ENCODE measurements at regions not wholly inside any gene's neighbourhood (a gene's known extent, or its start where the extent isn't known, plus 50 kb on each side); places are given as distances from the start of the nearest gene placed in this dataset.

GRCh38 chr3:76651784-76652183 lies 388.1 kb upstream of the ROBO2 start:
- 0 out of 2 replicates have a peak, but pooled peaks have one; percentile 7 for TF ChIP-seq CTCF (IDR thresholded peaks at IDR 0.05)
- no peak for TF ChIP-seq ZFX (IDR thresholded peaks at IDR 0.05; ENCODE audit: borderline replicate concordance)
